ENCODE measurements at regions not wholly inside any gene's neighbourhood (a gene's known extent, or its start where the extent isn't known, plus 50 kb on each side); places are given as distances from the start of the nearest gene placed in this dataset.

DNA sequence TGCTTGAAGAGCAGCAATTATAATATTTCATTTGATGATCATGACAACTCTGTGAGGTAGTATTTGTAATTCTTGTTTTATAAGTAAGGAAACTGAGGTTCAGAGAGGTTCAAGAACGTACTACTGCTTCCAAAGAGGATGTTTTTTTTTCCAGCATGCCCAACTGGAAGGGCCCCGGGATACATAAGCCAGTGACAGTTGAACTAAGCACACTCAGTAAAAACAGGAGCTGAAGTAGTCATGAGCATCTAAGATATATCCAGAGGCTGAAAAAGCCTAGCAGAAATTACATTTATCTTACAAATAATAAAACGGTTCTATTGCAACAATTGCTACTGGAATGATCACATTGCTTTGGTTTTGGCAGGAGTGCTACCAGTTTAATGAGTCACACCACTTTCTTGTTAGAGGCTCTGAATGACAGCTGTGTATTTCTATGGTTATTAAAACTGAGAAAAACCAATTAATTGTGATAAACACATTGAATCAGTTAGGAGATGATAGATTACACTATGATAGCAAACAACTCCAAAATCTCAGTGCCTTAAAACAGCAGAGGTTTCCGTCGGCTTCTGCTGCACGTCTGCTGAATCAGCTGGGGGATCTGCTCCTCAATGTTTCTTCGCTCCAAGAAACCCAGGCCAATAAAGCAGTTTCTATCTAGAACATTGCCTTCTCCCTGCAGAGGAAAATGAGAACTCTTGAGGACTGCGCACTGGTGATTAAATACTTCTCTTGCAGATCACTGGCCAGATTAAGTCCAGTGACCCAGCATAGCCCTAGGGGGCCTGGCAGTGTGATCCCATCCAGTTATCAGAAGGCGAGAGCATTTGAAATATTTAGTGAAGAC is 522.7 kb downstream of the PLPP3 start:
- H3K4me3 ChIP-seq (replicated peaks in 1 of 3; ENCODE audit: low read depth in 2 of 3, low read length in 3 of 3) = no peak overlapping the region
- H3K27ac ChIP-seq (ENCODE audit: low read depth in 1 of 2, low read length in 2 of 2) = no peak overlapping the region
- intact Hi-C loops (cut with micrococcal nuclease) = no loop called here
- peaks cover 0 to 2% (median 0%) of the 10 kb centered on the region in 7 donors for H3K9me3 Mint-ChIP-seq
- no peaks in the 10 kb centered on the region for H3K27me3 ChIP-seq (ENCODE audit: control insufficient read depth in 2 of 2, insufficient read depth in 2 of 2, low read length in 2 of 2)
- no peaks in the 10 kb centered on the region for H3K4me1 Mint-ChIP-seq
- H3K79me2 ChIP-seq (ENCODE audit: insufficient read depth, low read length) = no peaks in the 10 kb centered on the region
- H3K36me3 Mint-ChIP-seq = no peaks in the 10 kb centered on the region
- H3K36me3 ChIP-seq (replicated peaks in 1 of 2; ENCODE audit: control insufficient read depth in 1 of 2, insufficient read depth in 2 of 2, low read length in 2 of 2) = no peaks in the 10 kb centered on the region
- no peaks in the 10 kb centered on the region for H3K9me3 ChIP-seq (replicated peaks in 1 of 2; ENCODE audit: control insufficient read depth in 1 of 2, insufficient read depth in 1 of 2, low read length in 2 of 2)
- 94% methylated on average over 7 of the region's 9 CpGs for WGBS (ENCODE audit: insufficient coverage)
- no peak overlapping the region for H3K4me2 ChIP-seq (replicated peaks; ENCODE audit: extremely low read depth, low read length, poor library complexity, severe bottlenecking)
- H3K27me3 Mint-ChIP-seq (ENCODE audit: low read depth in 3 of 3) = peaks cover 0 to 6% (median 0%) of the 10 kb centered on the region in 3 donors
- no peak for DNase-seq
- no peak overlapping the region for H3K9ac ChIP-seq (ENCODE audit: insufficient read depth, low read length, poor library complexity, severe bottlenecking)
- H3K4me1 ChIP-seq (ENCODE audit: control insufficient read depth in 1 of 2, insufficient read depth in 2 of 2, low read length in 2 of 2) = no peaks in the 10 kb centered on the region
- no peak overlapping the region for H3K27ac Mint-ChIP-seq
- H2AFZ ChIP-seq (ENCODE audit: insufficient read depth, low read depth, low read length, poor library complexity, severe bottlenecking) = no peak overlapping the region
- no peak overlapping the region for H3K4me3 Mint-ChIP-seq
- H4K20me1 ChIP-seq (ENCODE audit: insufficient read depth, low read length) = no peaks in the 10 kb centered on the region
- TF ChIP-seq, protein P1, sequence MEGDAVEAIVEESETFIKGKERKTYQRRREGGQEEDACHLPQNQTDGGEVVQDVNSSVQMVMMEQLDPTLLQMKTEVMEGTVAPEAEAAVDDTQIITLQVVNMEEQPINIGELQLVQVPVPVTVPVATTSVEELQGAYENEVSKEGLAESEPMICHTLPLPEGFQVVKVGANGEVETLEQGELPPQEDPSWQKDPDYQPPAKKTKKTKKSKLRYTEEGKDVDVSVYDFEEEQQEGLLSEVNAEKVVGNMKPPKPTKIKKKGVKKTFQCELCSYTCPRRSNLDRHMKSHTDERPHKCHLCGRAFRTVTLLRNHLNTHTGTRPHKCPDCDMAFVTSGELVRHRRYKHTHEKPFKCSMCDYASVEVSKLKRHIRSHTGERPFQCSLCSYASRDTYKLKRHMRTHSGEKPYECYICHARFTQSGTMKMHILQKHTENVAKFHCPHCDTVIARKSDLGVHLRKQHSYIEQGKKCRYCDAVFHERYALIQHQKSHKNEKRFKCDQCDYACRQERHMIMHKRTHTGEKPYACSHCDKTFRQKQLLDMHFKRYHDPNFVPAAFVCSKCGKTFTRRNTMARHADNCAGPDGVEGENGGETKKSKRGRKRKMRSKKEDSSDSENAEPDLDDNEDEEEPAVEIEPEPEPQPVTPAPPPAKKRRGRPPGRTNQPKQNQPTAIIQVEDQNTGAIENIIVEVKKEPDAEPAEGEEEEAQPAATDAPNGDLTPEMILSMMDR (IDR thresholded peaks at IDR 0.05) = no peak

- TF ChIP-seq, protein P1 (IDR thresholded peaks at IDR 0.05) = no peak
- Histone ChIP-seq H3K4me3 (replicated peaks in 1 of 3; ENCODE audit: low read depth in 2 of 3, low read length in 3 of 3) (no peak overlapping the region), H3K36me3 (replicated peaks in 1 of 2; ENCODE audit: control insufficient read depth in 1 of 2, insufficient read depth in 2 of 2, low read length in 2 of 2) (no peaks in the 10 kb centered on the region), H3K9me3 (replicated peaks in 1 of 2; ENCODE audit: control insufficient read depth in 1 of 2, insufficient read depth in 1 of 2, low read length in 2 of 2) (no peaks in the 10 kb centered on the region), H3K9ac (ENCODE audit: insufficient read depth, low read length, poor library complexity, severe bottlenecking) (no peak overlapping the region), H3K4me2 (replicated peaks; ENCODE audit: extremely low read depth, low read length, poor library complexity, severe bottlenecking) (no peak overlapping the region), H3K79me2 (ENCODE audit: insufficient read depth, low read length) (no peaks in the 10 kb centered on the region), H3K4me1 (ENCODE audit: control insufficient read depth in 1 of 2, insufficient read depth in 2 of 2, low read length in 2 of 2) (no peaks in the 10 kb centered on the region), H2AFZ (ENCODE audit: insufficient read depth, low read depth, low read length, poor library complexity, severe bottlenecking) (no peak overlapping the region), H3K27ac (ENCODE audit: low read depth in 1 of 2, low read length in 2 of 2) (no peak overlapping the region), H3K27me3 (ENCODE audit: control insufficient read depth in 2 of 2, insufficient read depth in 2 of 2, low read length in 2 of 2) (no peaks in the 10 kb centered on the region), H4K20me1 (ENCODE audit: insufficient read depth, low read length) (no peaks in the 10 kb centered on the region)
- Mint-ChIP-seq H3K9me3 (peaks cover 0 to 2% (median 0%) of the 10 kb centered on the region in 7 donors), H3K36me3 (no peaks in the 10 kb centered on the region), H3K27me3 (ENCODE audit: low read depth in 3 of 3) (peaks cover 0 to 6% (median 0%) of the 10 kb centered on the region in 3 donors), H3K4me1 (no peaks in the 10 kb centered on the region), H3K4me3 (no peak overlapping the region), H3K27ac (no peak overlapping the region)
- intact Hi-C loops (cut with micrococcal nuclease) = no loop called here
- no peak for DNase-seq
These were observed 524.4 kb downstream of the PLPP3 start for GRCh38 chr1:56054959-56055358.

All from CD14-positive monocyte (primary cell).